Parathyroid adenoma (tissue), 2 donors: ENCODE measurements at regions not wholly inside any gene's neighbourhood (a gene's known extent, or its start where the extent isn't known, plus 50 kb on each side); places are given as distances from the start of the nearest gene placed in this dataset.

Source experiments
- H2AFZ ChIP-seq: fragments of 300-600 bp; sonication (generic); one replicate; pipeline ENCODE4 v1.7.0; 2017; ENCODE audit warnings: antibody characterized with exemption, mild to moderate bottlenecking
- H3K27ac ChIP-seq: fragments of 300-600 bp; sonication (generic); one replicate; pipeline ENCODE4 v1.7.0; 2017
- H3K27me3 ChIP-seq: fragments of 300-600 bp; sonication (generic); one replicate; pipeline ENCODE4 v1.7.0; 2017; ENCODE audit warnings: low read length; ENCODE audit not compliant: control insufficient read depth, insufficient read depth
- H3K36me3 ChIP-seq: fragments of 300-600 bp; sonication (generic); one replicate; pipeline ENCODE4 v1.7.0; 2017; ENCODE audit warnings: low read length; ENCODE audit not compliant: control insufficient read depth, insufficient read depth
- H3K4me1 ChIP-seq: fragments of 300-600 bp; sonication (generic); one replicate; pipeline ENCODE4 v1.7.0; 2017; ENCODE audit warnings: control low read depth
- H3K4me2 ChIP-seq: fragments of 300-600 bp; sonication (generic); one replicate; pipeline ENCODE4 v1.7.0; 2017; ENCODE audit warnings: low read length
- H3K4me3 ChIP-seq: fragments of 300-600 bp; sonication (generic); one replicate; pipeline ENCODE4 v1.7.0; 2017; ENCODE audit warnings: low read depth, low read length
- H3K79me2 ChIP-seq: fragments of 300-600 bp; sonication (generic); one replicate; pipeline ENCODE4 v1.7.0; 2017; ENCODE audit warnings: control low read depth
- H3K9ac ChIP-seq: fragments of 300-600 bp; sonication (generic); one replicate; pipeline ENCODE4 v1.7.0; 2017; ENCODE audit warnings: mild to moderate bottlenecking
- H3K9me3 ChIP-seq: fragments of 300-600 bp; sonication (generic); one replicate; pipeline ENCODE4 v1.7.0; 2017; ENCODE audit warnings: low read length; ENCODE audit not compliant: control insufficient read depth
- CTCF ChIP-seq: fragments of 300-600 bp; sonication (generic); IDR thresholded peaks from one replicate; pipeline ENCODE4 v1.7.0; 2017; ENCODE audit warnings: antibody characterized with exemption, mild to moderate bottlenecking
- donor health status: primary hyperparathyroidism.

GRCh38 chr9:97747201-97747965 lies 50.2 kb upstream of the XPA start:
- Histone ChIP-seq H2AFZ (no peak overlapping the region), H3K27me3 (no peaks in the 10 kb centered on the region), H3K27ac (no peak overlapping the region), H3K4me2 (no peak overlapping the region), H3K36me3 (no peaks in the 10 kb centered on the region), H3K4me3 (no peak overlapping the region), H3K9ac (no peak overlapping the region), H3K9me3 (no peaks in the 10 kb centered on the region), H3K79me2 (no peaks in the 10 kb centered on the region), H3K4me1 (no peaks in the 10 kb centered on the region)
- no peak for TF ChIP-seq CTCF

- H3K27me3 ChIP-seq: no peaks in the 10 kb centered on the region
- no peak overlapping the region for H3K4me2 ChIP-seq
- no peak overlapping the region for H3K9ac ChIP-seq
- no peak for TF ChIP-seq CTCF
- no peaks in the 10 kb centered on the region for H3K9me3 ChIP-seq
- H2AFZ ChIP-seq: no peak overlapping the region
- no peaks in the 10 kb centered on the region for H3K4me1 ChIP-seq
- no peaks in the 10 kb centered on the region for H3K79me2 ChIP-seq
- no peaks in the 10 kb centered on the region for H3K36me3 ChIP-seq
- H3K4me3 ChIP-seq: no peak overlapping the region
- no peak overlapping the region for H3K27ac ChIP-seq
These were observed 51.4 kb upstream of the XPA start for GRCh38 chr9:97748525-97748924.

GRCh38 chr9:97749928-97750327 lies 52.8 kb upstream of the XPA start:
- Histone ChIP-seq H2AFZ (no peak overlapping the region), H3K36me3 (no peaks in the 10 kb centered on the region), H3K4me3 (no peak overlapping the region), H3K4me2 (no peak overlapping the region), H3K9ac (no peak overlapping the region), H3K27ac (no peak overlapping the region), H3K4me1 (no peaks in the 10 kb centered on the region), H3K79me2 (no peaks in the 10 kb centered on the region), H3K9me3 (no peaks in the 10 kb centered on the region), H3K27me3 (no peaks in the 10 kb centered on the region)
- no peak for TF ChIP-seq CTCF

- Histone ChIP-seq H3K9me3 (no peaks in the 10 kb centered on the region), H3K36me3 (no peaks in the 10 kb centered on the region), H2AFZ (no peak overlapping the region), H3K4me2 (no peak overlapping the region), H3K9ac (no peak overlapping the region), H3K79me2 (no peaks in the 10 kb centered on the region), H3K27ac (no peak overlapping the region), H3K4me3 (no peak overlapping the region), H3K27me3 (no peaks in the 10 kb centered on the region), H3K4me1 (no peaks in the 10 kb centered on the region)
- TF ChIP-seq CTCF: no peak
These were observed 54.4 kb upstream of the XPA start for GRCh38 chr9:97751531-97751930.

- Histone ChIP-seq H3K27me3 (no peaks in the 10 kb centered on the region), H2AFZ (no peak overlapping the region), H3K4me3 (no peak overlapping the region), H3K36me3 (no peaks in the 10 kb centered on the region), H3K79me2 (no peaks in the 10 kb centered on the region), H3K27ac (no peak overlapping the region), H3K9ac (no peak overlapping the region), H3K4me1 (no peaks in the 10 kb centered on the region), H3K9me3 (no peaks in the 10 kb centered on the region), H3K4me2 (no peak overlapping the region)
- no peak for TF ChIP-seq CTCF
These were observed 55.1 kb upstream of the XPA start for GRCh38 chr9:97752274-97752673.
